Activated naive CD4-positive, alpha-beta T cell treated with anti-CD3 and anti-CD28 coated beads for 36 hours (primary cell): ENCODE measurements at regions not wholly inside any gene's neighbourhood (a gene's known extent, or its start where the extent isn't known, plus 50 kb on each side); places are given as distances from the start of the nearest gene placed in this dataset.
"Not testable (repeated sequence)": the region's sequence is repeated elsewhere in the genome, so short reads cannot be mapped to it uniquely, and the experiment has no call there.

Experiments
- CTCF ChIA-PET: fragments of 350-600 bp; sonication (Branson Sonifier 250); formaldehyde crosslinking; loops from one replicate; lab custom pipeline; 2021; ENCODE audit warnings: antibody characterized with exemption; lab: Charles Lee
- DNase-seq: peaks from one replicate; pipeline ENCODE4 v3.0.0-alpha.2; 2020
- H3K27ac Mint-ChIP-seq: one replicate; pipeline ENCODE4 v1.8.0; 2021; ENCODE audit warnings: mild to moderate bottlenecking, mixed read lengths
- H3K27me3 Mint-ChIP-seq: one replicate; pipeline ENCODE4 v1.8.0; 2021; ENCODE audit warnings: low read depth, mixed read lengths
- H3K36me3 Mint-ChIP-seq: one replicate; pipeline ENCODE4 v1.8.0; 2021; ENCODE audit warnings: low read depth, mixed read lengths
- H3K4me1 Mint-ChIP-seq: one replicate; pipeline ENCODE4 v1.8.0; 2021; ENCODE audit warnings: low read depth, mixed read lengths
- H3K4me3 Mint-ChIP-seq: one replicate; pipeline ENCODE4 v1.8.0; 2021; ENCODE audit warnings: mild to moderate bottlenecking, moderate library complexity, mixed read lengths
- H3K9me3 Mint-ChIP-seq: one replicate; pipeline ENCODE4 v1.8.0; 2021; ENCODE audit warnings: mixed read lengths
- intact Hi-C: fragments of 100-400 bp; cut with micrococcal nuclease; formaldehyde crosslinking; loops from one replicate; pipeline ENCODE4 v1.15.1; 2023

GRCh38 chr17:65311261-65311660, 174.1 kb downstream of the RGS9 start:
- Mint-ChIP-seq H3K27me3 (peaks cover 15% of the 10 kb centered on the region), H3K27ac (no peak overlapping the region), H3K4me1 (peaks cover 4% of the 10 kb centered on the region), H3K4me3 (no peak overlapping the region), H3K9me3 (no peaks in the 10 kb centered on the region), H3K36me3 (no peaks in the 10 kb centered on the region)
- intact Hi-C loops: no loop called here
- CTCF ChIA-PET: no interaction called here
- no peak for DNase-seq

GRCh38 chr17:65307961-65308316, 170.8 kb downstream of the RGS9 start:
- CTCF ChIA-PET: no interaction called here
- no peaks in the 10 kb centered on the region for H3K36me3 Mint-ChIP-seq
- DNase-seq: no peak
- H3K27ac Mint-ChIP-seq: no peak overlapping the region
- H3K4me3 Mint-ChIP-seq: no peak overlapping the region
- intact Hi-C loops: no loop called here
- H3K27me3 Mint-ChIP-seq: peaks cover 6% of the 10 kb centered on the region
- H3K4me1 Mint-ChIP-seq: no peaks in the 10 kb centered on the region
- H3K9me3 Mint-ChIP-seq: no peaks in the 10 kb centered on the region

GRCh38 chr17:65307081-65307960, 170.2 kb downstream of the RGS9 start:
- no peaks in the 10 kb centered on the region for H3K4me1 Mint-ChIP-seq
- peaks cover 3% of the 10 kb centered on the region for H3K27me3 Mint-ChIP-seq
- H3K36me3 Mint-ChIP-seq: no peaks in the 10 kb centered on the region
- no peak overlapping the region for H3K4me3 Mint-ChIP-seq
- DNase-seq: no peak
- no peaks in the 10 kb centered on the region for H3K9me3 Mint-ChIP-seq
- no peak overlapping the region for H3K27ac Mint-ChIP-seq
- intact Hi-C loops: no loop called here
- CTCF ChIA-PET: no interaction called here

- Mint-ChIP-seq H3K4me1 (no peaks in the 10 kb centered on the region), H3K36me3 (no peaks in the 10 kb centered on the region), H3K9me3 (no peaks in the 10 kb centered on the region), H3K27me3 (peaks cover 3% of the 10 kb centered on the region), H3K27ac (no peak overlapping the region), H3K4me3 (no peak overlapping the region)
- CTCF ChIA-PET: interaction anchor here (1.2 kb wide), 1 partner anchor 12 kb away, joined by 4 read pairs; no protein-coding TSS in a partner anchor
- intact Hi-C loops: no loop called here
- DNase-seq: no peak
Observed at GRCh38 chr17:65305778-65306177, 168.6 kb downstream of the RGS9 start.

- Mint-ChIP-seq H3K9me3 (no peaks in the 10 kb centered on the region), H3K4me3 (no peak overlapping the region), H3K27ac (no peak overlapping the region), H3K27me3 (peaks cover 3% of the 10 kb centered on the region), H3K36me3 (no peaks in the 10 kb centered on the region), H3K4me1 (no peaks in the 10 kb centered on the region)
- CTCF ChIA-PET: interaction anchor here (1.2 kb wide), 1 partner anchor 12 kb away, joined by 4 read pairs; no protein-coding TSS in a partner anchor
- intact Hi-C loops: no loop called here
- DNase-seq: no peak
Observed at GRCh38 chr17:65305116-65305515, 167.9 kb downstream of the RGS9 start.

GRCh38 chr17:65301882-65302281, 164.7 kb downstream of the RGS9 start:
- H3K27me3 Mint-ChIP-seq, H3K27ac Mint-ChIP-seq, CTCF ChIA-PET, H3K9me3 Mint-ChIP-seq, H3K36me3 Mint-ChIP-seq, H3K4me3 Mint-ChIP-seq, DNase-seq, intact Hi-C loops, H3K4me1 Mint-ChIP-seq: not testable (repeated sequence)

GRCh38 chr17:65301184-65301583, 164.0 kb downstream of the RGS9 start:
- intact Hi-C loops: no loop called here
- Mint-ChIP-seq H3K36me3 (no peaks in the 10 kb centered on the region), H3K27ac (no peak overlapping the region), H3K4me1 (no peaks in the 10 kb centered on the region), H3K27me3 (no peaks in the 10 kb centered on the region), H3K9me3 (no peaks in the 10 kb centered on the region), H3K4me3 (no peak overlapping the region)
- CTCF ChIA-PET: no interaction called here
- DNase-seq: no peak

- no peak for DNase-seq
- Mint-ChIP-seq H3K4me3 (no peak overlapping the region), H3K4me1 (peaks cover 4% of the 10 kb centered on the region), H3K27ac (no peak overlapping the region), H3K9me3 (no peaks in the 10 kb centered on the region), H3K27me3 (no peaks in the 10 kb centered on the region), H3K36me3 (no peaks in the 10 kb centered on the region)
- CTCF ChIA-PET: no interaction called here
- intact Hi-C loops: no loop called here
Observed at GRCh38 chr17:65297916-65298315, 160.7 kb downstream of the RGS9 start.

- no peaks in the 10 kb centered on the region for H3K27me3 Mint-ChIP-seq
- no peaks in the 10 kb centered on the region for H3K9me3 Mint-ChIP-seq
- no peaks in the 10 kb centered on the region for H3K36me3 Mint-ChIP-seq
- CTCF ChIA-PET: no interaction called here
- H3K4me3 Mint-ChIP-seq: no peak overlapping the region
- H3K4me1 Mint-ChIP-seq: peaks cover 4% of the 10 kb centered on the region
- DNase-seq: no peak
- no peak overlapping the region for H3K27ac Mint-ChIP-seq
- intact Hi-C loops: no loop called here
Observed at GRCh38 chr17:65297384-65297783, 160.2 kb downstream of the RGS9 start.

GRCh38 chr17:65294181-65294719, 157.1 kb downstream of the RGS9 start:
- Mint-ChIP-seq H3K36me3 (no peaks in the 10 kb centered on the region), H3K27me3 (no peaks in the 10 kb centered on the region), H3K4me1 (peaks cover 4% of the 10 kb centered on the region), H3K27ac (no peak overlapping the region), H3K9me3 (no peaks in the 10 kb centered on the region), H3K4me3 (no peak overlapping the region)
- CTCF ChIA-PET: interaction anchor here (0.5 to 3.7 kb wide), 29 partner anchors 10 to 877 kb away, joined by 3 to 22 read pairs (median 4); no protein-coding TSS in a partner anchor
- intact Hi-C loops: loop anchor here (1.0 to 5.0 kb wide), 5 partner anchors 62 to 871 kb away; no protein-coding TSS in a partner anchor
- peak; percentile 76 for DNase-seq

GRCh38 chr17:65293584-65294180, 156.5 kb downstream of the RGS9 start:
- Mint-ChIP-seq H3K4me1 (peaks cover 4% of the 10 kb centered on the region), H3K9me3 (no peaks in the 10 kb centered on the region), H3K27ac (no peak overlapping the region), H3K4me3 (no peak overlapping the region), H3K27me3 (no peaks in the 10 kb centered on the region), H3K36me3 (no peaks in the 10 kb centered on the region)
- intact Hi-C loops: loop anchor here (1.0 to 5.0 kb wide), 5 partner anchors 61 to 872 kb away; no protein-coding TSS in a partner anchor
- DNase-seq: no peak
- CTCF ChIA-PET: interaction anchor here (0.5 to 3.7 kb wide), 22 partner anchors 9 to 877 kb away, joined by 3 to 22 read pairs (median 4); no protein-coding TSS in a partner anchor

- peak; percentile 8 for DNase-seq
- Mint-ChIP-seq H3K27ac (no peak overlapping the region), H3K36me3 (no peaks in the 10 kb centered on the region), H3K4me3 (no peak overlapping the region), H3K9me3 (no peaks in the 10 kb centered on the region), H3K27me3 (no peaks in the 10 kb centered on the region), H3K4me1 (peaks cover 4% of the 10 kb centered on the region)
- intact Hi-C loops: loop anchor here (5.0 kb wide), 1 partner anchor 60 kb away; no protein-coding TSS in a partner anchor
- CTCF ChIA-PET: interaction anchor here (0.6 to 3.7 kb wide), 6 partner anchors 13 to 136 kb away, joined by 3 to 20 read pairs (median 3); no protein-coding TSS in a partner anchor
Observed at GRCh38 chr17:65292430-65292829, 155.3 kb downstream of the RGS9 start.
